GM18508 (cell line): ENCODE measurements at regions not wholly inside any gene's neighbourhood (a gene's known extent, or its start where the extent isn't known, plus 50 kb on each side); places are given as distances from the start of the nearest gene placed in this dataset.

Experiments used
- ATAC-seq: cut with Tn5 transposase; IDR thresholded peaks from one replicate; pipeline ENCODE4 v1.9.1; 2021; ENCODE audit warnings: moderate number of reproducible peaks; ENCODE audit not compliant: insufficient read depth, unreplicated experiment

DNA sequence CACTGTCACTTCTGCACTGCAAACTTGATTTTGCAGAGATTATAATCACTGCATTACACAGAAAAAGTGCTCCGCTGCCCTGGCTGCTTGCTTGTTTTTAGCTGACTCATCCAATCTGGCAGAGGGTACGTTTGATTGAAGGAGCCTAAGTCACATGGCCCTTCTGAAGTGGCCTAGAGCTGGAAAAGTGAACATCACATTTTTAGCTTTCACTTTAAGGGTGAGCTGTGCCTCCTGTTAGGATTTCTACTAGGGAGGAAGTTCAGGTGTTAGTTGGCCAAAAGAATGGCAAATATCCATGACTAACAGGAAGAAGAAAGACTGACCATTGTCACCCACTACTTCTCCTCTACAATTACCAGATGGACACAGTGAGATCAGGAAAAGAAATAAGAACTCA lies 889.1 kb upstream of the MAP3K7 start:
- peak; percentile 90 for ATAC-seq

DNA sequence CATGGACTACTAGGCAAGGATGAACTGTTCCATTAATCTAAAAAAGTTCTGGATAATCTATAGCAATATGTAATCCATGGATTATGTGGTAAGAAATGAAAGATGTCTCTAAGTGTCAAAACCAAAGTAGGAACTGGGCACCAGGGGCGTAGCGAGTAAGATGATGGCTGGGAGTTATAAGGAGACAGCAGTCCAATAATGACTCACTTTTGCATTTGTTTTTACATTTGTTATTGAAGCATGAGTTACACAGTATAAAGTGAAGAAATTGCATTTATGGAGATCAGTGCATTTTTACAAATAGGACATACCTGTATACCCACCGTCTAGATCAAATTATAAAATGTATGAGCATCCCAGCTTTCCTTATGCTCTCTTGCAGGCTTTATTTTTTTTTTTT lies 878.5 kb upstream of the MAP3K7 start:
- no peak for ATAC-seq

DNA sequence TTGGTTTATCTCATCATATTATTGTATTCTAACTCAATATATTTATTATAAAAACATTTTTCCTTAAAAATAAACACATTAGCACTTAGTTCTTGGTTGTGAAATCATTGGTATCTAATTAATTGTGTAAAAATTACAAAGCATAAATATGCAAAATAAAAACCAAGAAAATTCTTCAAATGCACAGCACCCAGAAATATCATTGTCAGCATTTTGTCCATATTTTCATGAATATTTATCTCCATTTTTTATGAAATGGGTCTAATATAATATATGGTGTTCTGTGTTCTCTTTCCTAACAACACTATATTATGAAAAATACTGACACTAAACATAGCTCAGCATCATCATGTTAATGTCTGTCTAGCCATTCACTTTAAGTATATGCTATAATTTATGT lies 877.8 kb upstream of the MAP3K7 start:
- ATAC-seq, result no peak

DNA sequence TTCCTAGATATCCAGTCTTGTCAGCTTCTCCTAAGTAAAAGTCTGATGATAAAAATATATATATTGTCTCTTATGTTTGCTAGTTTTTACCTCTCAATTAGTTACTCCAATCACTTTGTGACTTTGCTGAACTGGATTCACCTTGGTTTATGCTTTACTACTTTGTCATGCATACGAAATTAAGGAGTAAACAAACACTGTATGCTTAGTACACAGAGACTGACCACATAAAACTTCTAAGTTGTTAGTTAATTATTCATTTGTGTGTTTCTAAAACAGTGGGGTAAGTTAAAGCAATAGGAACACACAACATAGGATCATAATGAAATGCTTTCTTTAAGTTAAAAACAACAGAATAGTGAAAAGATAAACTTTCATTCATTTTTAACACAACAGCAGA lies 877.3 kb upstream of the MAP3K7 start:
- ATAC-seq, result peak; percentile 49

DNA sequence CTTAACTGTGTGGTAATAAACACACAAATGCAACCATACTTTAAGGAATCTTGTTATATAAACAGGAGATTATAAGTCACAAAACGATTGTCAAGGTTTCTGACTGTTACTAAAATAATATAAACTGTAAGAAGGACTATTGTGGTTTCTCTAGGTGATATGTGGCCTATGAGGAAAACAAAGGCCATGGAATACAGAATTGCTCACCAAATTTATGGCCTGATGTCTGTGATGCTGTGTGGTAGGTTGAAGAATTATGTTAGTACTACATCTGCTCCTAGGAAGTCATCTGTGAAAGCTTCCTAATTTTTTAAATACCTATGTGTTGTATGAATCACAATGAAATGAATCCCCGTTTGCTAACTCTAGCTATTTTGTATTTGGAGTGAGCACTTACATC lies 875.4 kb upstream of the MAP3K7 start:
- ATAC-seq, result no peak

DNA sequence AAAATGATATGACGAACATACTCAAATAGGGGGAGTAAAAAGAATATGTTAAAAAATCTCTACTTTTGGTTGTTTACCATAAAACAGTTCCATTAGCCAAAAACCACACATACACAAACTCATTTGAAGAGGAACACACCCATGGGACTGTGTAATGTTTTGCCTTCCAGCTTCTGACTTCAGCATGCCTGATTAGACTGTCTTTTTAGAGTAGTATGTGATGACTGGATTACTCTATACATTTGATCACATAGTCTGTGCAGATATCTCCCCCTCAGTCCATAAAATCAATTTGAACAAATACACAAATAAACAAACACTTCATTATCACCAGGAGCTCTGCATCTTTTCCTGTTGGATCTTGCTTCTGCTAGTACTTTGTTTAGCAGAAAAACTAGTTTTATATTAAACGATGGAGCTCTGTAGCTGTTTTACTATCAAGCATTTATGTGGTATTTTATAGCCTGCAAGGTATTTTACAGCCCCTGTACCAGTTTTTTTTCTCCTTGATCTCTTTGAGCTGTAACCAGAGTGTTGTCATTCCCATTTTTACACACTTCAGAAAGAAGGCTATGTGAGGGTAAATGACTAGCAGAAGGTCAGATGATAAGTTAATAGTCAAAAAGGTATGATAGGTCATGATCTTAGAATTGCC lies 866.5 kb upstream of the MAP3K7 start:
- ATAC-seq, result no peak

DNA sequence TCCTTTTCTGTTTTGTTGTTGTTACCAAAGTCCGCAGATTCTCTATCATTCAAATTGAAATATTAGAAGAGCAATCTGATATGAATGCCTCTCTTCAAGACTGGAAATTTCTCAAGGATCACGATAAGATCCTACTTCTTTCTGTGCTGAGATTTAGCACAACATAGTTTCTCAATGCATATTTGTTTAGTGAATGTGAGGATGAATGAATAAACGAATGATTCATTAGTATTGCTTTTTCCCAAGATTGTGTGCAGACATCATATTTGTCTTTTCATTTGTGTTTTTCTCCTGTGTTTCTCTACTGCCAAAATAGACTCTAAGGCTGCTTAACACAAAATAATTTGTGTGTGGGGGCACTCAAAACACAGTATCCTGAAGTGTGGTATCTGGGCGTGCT lies 862.7 kb upstream of the MAP3K7 start:
- ATAC-seq, result no peak

DNA sequence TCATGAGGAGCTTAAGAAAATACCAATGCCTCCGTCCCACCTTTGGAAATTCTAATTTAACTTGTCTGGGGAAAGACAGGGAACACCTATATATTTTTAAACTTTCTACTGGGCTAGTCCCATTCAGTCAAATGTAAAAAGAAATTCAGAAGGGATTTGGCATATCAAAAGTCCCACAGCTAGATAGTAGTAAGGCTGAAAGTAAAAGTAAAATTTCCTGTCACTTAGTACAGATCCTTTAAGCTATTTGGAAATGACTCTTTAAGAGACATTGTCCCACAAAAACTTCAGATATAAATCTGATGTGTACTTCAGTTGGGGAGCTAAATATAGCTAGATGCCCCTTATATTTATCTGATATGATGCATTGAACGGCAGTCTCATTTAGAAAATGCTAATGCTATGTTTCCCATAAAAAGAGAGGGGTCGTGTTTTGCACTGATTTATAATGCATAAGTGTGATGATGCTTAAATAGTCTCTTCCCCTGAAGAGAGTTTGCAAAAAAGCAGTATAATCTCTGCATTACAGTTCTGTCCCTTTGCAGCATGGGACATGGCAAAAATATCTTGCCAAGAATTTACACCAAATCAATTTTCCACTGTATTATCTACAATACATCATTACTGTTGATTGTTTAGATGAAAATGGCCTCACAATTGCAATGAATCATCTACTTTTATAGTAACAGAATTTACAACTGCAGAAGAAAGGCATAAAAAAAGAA lies 860.8 kb upstream of the MAP3K7 start:
- no peak for ATAC-seq

DNA sequence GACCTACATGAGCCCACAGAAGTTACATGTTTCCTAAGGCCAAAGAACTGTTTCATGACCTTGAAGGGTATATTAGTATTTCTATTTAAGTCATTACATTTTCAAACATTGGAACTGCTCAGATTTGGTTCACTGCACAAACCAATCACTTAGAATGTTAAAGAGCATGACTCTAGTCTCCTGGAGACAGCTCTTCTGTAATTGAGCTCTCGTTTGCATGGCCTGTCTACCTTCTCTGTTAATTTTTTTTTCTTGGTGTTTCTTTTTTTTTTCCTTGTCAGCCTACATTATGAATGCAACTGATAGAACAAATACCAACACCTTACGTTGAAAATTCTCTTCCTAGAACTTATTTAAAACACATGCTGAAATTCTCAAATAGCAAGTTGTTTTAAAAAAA lies 860.2 kb upstream of the MAP3K7 start:
- no peak for ATAC-seq

DNA sequence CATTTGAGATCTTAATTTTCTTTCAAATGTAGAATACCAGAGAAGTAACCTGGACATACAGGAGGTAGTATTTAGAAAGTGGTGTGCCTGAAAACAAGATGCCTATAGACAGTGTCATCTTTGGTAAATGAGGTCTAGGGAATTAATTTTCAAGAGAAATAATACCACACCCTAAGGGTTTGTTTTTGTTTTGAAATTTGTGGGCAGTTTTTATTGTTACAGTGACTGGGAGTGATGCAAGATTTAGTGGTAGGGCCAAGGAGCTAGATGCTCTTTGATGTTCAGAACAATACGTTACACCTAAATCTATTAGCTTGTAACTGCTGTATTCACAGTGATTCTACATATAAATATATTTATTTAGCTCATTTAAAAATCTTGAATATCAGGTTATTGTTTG lies 856.5 kb upstream of the MAP3K7 start:
- no peak for ATAC-seq

DNA sequence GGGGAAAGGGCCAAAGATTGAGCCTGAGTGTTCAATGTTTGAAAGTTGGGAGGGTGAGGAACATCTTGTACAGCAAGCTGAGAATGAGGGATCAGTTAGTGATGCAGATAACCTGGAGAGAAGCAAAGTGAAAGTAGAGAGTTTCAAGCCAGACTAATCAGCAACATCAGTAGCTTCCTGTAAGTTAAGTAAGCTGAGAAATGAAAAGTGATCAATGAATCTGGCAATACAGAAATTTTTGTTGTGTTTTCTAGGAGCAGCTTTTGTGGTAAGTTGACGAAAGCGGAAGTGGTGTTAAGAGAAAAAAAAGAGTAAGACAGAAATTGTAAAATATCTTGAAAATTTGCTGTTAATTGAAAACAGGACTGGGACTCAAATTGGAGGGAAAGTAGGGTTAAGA lies 855.5 kb upstream of the MAP3K7 start:
- ATAC-seq, result peak; percentile 53

DNA sequence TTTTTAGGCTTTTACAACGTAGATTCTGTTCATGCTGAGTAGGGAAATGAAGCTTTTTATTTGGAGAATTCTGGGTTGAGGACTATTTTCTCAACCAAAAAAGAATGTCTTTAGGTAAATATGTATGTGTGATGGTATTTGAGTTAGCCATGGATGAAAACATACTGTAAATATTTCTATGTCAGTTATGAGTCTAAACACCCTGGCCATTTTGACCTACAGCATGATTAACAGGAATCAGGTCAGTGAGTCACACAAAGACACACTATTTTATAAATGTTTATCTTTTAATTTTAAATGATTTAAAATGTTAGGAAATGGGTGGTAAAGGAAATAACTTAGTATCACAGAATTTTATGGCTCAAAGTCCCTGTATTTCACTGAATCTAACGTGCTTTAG lies 851.7 kb upstream of the MAP3K7 start:
- ATAC-seq, result no peak

DNA sequence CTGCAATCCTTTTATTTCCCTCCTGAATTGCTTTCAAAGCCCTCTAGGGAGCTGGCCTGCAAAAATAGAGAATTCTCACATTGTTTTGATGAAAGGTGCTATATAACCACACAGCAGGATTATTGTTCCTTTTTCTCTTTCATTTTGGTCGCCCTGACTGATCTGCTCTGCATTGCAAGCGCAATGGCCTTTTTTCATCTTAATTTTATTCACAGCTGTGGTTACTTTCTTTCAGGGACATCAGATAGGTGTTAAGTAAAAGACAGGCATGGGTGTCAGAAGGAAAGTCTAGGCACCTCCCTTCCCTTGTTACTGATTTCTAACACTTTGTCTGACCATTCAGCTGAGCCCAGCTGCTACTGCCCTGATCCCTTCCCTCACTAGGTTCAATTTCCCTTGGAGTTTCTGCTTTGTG lies 850.5 kb upstream of the MAP3K7 start:
- no peak for ATAC-seq

DNA sequence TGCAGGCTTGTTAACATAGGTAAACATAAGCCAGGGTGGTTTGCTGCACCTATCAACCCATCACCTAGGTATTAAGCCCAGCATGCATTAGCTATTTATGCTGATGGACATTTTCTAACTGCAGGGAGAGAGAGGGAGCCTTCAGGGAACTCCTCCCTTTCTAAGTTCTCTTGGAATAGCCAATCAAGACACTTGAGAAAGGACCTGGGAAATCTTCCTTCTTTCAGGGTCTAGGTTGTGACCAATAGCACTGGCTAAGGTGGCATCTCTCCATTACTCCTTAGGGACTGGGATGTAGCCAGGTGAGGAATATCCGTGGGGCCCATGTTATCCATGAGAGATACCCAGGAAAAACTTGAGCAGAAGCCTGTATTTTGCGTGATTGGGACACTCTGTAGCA lies 849.6 kb upstream of the MAP3K7 start:
- ATAC-seq, result no peak

DNA sequence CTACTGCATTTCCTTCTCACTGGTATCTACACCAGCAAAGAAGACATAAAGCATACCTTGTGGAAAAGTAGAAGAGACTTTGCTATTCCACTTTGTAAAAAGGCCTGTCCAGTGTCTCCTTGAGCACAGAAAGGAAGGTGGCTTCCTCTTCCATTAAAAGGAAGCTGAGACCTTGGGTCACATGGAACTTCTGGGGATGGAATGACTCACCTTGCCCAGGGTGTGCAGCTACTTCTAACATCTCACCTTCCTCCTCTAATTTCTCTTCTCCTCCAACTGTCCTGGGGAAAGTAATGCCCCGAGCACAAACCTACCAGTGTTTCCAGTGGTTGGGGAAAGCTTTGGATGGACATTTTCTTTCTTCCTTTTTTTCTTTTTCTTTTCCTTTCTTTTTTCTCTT lies 848.8 kb upstream of the MAP3K7 start:
- ATAC-seq, result no peak

DNA sequence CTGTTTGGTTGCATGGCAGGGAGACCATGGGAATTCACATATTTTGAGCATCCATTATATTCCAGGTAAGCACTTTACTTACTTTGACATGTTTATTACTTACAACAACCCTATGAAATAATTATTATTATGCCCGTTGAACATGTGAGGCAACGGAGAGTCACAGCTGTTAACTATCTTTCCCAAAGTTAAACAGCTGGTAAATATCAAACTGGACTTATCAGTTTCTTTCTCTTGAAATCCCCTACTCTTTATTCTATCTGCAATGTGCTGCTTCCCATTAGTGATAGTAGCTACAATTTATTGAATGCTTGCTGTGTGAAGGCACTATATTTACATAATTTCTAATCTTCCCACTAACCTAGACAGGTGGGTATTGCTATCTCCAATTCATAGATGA lies 847.7 kb upstream of the MAP3K7 start:
- ATAC-seq, result no peak

DNA sequence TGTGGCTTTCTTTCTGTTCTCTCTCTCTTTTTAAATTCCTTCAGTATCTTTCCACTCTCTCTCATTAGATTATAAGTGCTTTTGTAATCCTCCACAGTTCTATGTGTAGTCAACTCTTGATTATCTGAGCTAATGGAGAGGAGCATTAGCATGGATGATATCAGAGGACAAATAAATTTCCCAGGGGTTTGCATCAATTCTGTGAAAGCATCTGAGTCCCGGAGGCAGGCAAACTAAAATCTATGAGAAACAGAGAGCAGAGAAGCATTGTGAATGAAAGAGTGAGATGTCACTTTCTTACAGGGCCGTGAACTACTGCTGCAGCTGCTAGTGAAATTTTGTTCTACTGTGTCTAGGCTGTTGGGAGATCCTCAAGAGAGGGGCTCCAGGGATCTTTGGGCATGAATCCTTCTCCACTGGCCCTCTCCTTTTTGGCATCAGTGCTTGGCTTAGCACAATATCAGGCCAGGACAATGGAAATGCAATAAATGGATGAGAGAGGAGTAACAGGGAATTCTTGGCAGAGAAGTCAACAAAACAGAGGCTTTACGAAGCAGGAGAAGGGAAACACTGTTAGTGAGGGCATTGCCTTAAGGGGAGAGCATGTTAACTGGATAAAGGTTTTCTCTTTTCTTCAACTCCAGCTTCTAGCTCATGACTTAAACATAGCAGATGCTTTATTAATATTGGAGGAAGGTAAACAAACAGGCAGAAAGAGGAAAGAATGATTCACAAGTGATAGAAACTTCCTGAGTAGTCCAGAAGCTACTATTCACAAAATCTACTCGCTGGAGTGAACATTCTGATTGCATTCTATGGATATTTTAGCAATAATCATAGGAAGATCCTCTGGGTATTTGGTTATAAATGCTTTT lies 847.0 kb upstream of the MAP3K7 start:
- no peak for ATAC-seq

DNA sequence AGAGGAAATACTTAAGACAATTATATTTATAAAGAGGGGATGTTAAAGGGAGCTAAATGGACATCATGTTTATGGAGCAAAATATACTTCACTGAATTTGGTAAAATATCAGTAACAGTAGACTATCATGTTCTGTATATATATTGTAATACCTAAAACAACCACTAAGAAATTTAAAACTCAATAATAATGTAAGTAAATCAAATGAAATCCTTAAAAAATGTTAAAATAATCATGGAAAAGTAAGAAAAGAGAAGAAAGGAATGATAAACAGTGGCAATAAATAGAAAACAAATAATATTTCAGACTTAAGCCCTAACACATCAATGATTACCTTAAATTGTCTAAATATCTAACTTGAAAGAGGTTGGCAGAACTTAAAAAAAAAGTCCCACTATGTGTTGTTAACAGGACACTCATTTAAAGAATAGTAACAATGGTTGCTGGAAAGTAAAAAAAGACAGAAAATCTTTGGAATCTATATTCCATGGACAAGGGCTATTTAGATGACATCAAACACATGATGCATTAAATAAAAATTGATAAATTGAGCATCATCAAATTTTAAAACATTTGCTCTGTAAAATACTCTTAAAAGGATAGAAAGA lies 842.2 kb upstream of the MAP3K7 start:
- no peak for ATAC-seq

DNA sequence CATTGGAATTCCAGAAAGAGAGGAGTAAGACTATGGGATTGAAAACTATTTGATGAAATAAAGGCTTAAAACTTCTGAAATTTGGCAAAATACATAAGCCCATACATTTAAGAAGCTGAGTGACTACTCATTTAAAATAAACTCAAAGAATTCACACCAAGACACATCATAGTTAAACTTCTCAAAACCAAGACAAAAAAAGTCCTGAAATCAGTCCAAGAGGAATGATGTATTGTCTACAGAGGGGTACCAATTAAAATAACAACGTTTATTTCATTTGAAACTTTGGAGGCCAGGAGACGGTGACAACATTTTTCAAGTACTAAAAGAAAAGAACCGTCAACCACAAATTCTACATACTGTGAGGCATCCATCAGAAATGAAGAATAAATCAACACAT lies 841.4 kb upstream of the MAP3K7 start:
- ATAC-seq, result no peak

DNA sequence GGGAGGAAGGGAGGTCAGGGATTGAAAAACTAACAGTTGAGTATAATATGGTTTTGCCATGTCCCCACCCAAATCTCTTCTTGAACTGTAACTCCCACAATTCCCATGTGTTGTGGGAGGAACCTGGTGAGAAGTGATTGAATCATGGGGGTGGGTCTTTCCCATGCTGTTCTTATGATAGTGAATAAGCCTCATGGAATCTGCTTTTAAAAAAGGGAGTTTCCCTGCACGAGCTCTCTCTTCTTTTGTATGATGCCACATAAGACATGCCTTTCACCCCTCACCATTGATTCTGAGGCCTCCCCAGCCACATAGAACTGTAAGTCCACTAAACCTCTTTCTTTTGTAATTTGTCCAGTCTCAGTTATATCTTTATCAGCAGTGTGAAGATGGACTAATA lies 833.4 kb upstream of the MAP3K7 start:
- no peak for ATAC-seq

DNA sequence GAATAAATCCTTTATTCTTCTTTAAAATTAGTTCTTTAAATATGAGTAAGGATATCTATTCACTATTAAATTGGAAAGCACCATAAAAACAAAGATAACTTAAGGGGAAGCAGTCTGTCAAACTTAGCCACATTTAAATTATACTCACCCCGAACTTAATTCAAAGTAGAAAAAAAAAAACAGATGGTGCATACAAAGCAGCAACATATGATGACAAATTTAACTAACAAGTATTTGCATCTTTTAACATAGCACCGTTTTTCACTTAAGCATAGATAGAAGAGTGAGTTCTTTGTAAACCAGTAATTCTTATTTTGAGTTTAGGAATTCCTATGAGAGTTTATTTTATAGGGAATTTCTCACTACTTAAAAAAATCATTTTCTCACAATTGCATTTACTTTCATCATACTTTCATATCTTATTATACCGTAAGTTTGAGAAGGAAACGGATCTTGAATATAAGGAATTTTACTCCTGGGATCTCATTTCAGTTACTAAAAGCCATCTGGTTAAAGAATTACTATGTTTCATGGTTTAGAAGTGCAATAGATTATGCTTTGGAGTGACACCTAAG lies 828.2 kb upstream of the MAP3K7 start:
- ATAC-seq, result no peak
